Neutrophil (primary cell): ENCODE measurements at regions not wholly inside any gene's neighbourhood (a gene's known extent, or its start where the extent isn't known, plus 50 kb on each side); places are given as distances from the start of the nearest gene placed in this dataset.

Source experiments
- H3K27ac ChIP-seq: fragments of 200-600 bp; sonication (generic); 2 replicates; pipeline ENCODE4 v1.5.1; 2016; ENCODE audit warnings: mild to moderate bottlenecking, moderate library complexity
- H3K27me3 ChIP-seq: fragments of 200-600 bp; sonication (generic); 2 replicates; pipeline ENCODE4 v1.6.0; 2016; ENCODE audit warnings: mild to moderate bottlenecking
- H3K36me3 ChIP-seq: fragments of 200-600 bp; sonication (generic); 2 replicates; pipeline ENCODE4 v1.5.1; 2017
- H3K4me1 ChIP-seq, 2 experiments: fragments of 200-600 bp in 1 of 2; sonication (generic) in 1 of 2; 1 replicate in 1 of 2; 2 replicates in 1 of 2; pipeline versions ENCODE4 v1.5.1 to v1.6.1; 2013 to 2016; ENCODE audit warnings: low read depth in 1 of 2, low read length in 1 of 2, mild to moderate bottlenecking in 1 of 2, moderate library complexity in 1 of 2; ENCODE audit not compliant: control insufficient read depth in 1 of 2, insufficient read depth in 1 of 2
- H3K4me3 ChIP-seq, 2 experiments: fragments of 200-600 bp in 1 of 2; sonication (generic) in 1 of 2; 1 replicate in 1 of 2; 2 replicates in 1 of 2; pipeline ENCODE4 v1.5.1; 2013 to 2016; ENCODE audit warnings: low read depth in 1 of 2, low read length in 1 of 2, mild to moderate bottlenecking in 1 of 2, moderate library complexity in 1 of 2
- H3K9me3 ChIP-seq: fragments of 200-600 bp; sonication (generic); 2 replicates; pipeline ENCODE4 v1.5.1; 2016
- TF ChIP-seq, protein P1 (sequence below): fragments of 200-600 bp; sonication (generic); IDR thresholded peaks from 2 replicates; pipeline ENCODE4 v1.5.1; 2016; ENCODE audit warnings: antibody characterized with exemption

DNA sequence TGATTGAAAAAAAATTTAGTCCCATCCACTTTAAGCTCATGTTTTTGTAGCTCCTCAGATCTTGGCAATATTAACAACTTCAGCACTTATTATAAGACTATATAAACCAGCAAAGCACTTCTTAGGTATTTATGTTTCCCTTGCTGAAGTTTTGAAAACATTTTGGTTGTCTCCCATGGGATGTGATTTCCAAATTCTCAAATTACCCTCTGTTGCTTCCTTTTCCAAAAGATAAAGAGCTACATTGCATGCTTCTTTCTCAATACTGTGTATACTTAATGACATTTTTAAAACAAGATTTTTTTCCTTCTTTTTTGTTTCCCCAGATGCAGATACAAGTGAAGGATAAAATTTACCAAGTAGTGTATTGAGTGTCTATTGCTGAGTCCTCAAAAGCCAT is 567.1 kb downstream of the CSNK1G3 start:
- Histone ChIP-seq H3K4me1 (no peaks in the 10 kb centered on the region), H3K4me3 (no peak overlapping the region), H3K36me3 (no peaks in the 10 kb centered on the region), H3K27me3 (no peaks in the 10 kb centered on the region), H3K27ac (no peak overlapping the region), H3K9me3 (no peaks in the 10 kb centered on the region)
- TF ChIP-seq, protein P1, sequence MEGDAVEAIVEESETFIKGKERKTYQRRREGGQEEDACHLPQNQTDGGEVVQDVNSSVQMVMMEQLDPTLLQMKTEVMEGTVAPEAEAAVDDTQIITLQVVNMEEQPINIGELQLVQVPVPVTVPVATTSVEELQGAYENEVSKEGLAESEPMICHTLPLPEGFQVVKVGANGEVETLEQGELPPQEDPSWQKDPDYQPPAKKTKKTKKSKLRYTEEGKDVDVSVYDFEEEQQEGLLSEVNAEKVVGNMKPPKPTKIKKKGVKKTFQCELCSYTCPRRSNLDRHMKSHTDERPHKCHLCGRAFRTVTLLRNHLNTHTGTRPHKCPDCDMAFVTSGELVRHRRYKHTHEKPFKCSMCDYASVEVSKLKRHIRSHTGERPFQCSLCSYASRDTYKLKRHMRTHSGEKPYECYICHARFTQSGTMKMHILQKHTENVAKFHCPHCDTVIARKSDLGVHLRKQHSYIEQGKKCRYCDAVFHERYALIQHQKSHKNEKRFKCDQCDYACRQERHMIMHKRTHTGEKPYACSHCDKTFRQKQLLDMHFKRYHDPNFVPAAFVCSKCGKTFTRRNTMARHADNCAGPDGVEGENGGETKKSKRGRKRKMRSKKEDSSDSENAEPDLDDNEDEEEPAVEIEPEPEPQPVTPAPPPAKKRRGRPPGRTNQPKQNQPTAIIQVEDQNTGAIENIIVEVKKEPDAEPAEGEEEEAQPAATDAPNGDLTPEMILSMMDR = no peak

DNA sequence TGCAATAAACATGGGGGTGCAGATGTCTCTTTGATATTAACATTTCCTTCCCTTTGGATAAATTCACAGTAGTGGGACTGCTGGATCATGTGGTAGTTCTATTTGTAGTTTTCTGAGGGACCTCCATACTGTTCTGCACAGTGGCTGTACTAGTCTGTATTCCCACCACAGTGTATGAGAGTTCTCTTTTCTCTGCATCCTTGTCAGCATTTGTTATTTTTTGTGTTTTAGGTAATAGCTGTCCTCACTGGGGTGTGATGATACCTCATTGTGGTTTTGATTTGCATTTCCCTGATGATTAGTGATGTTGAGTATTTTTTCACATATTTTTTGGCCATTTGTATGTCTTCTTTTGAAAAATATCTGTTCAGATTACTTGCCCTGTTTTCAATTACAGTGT is 562.5 kb downstream of the CSNK1G3 start:
- Histone ChIP-seq H3K4me3 (no peak overlapping the region), H3K27me3 (no peaks in the 10 kb centered on the region), H3K36me3 (no peaks in the 10 kb centered on the region), H3K27ac (no peak overlapping the region), H3K9me3 (no peaks in the 10 kb centered on the region), H3K4me1 (no peaks in the 10 kb centered on the region)
- TF ChIP-seq, protein P1 = no peak

DNA sequence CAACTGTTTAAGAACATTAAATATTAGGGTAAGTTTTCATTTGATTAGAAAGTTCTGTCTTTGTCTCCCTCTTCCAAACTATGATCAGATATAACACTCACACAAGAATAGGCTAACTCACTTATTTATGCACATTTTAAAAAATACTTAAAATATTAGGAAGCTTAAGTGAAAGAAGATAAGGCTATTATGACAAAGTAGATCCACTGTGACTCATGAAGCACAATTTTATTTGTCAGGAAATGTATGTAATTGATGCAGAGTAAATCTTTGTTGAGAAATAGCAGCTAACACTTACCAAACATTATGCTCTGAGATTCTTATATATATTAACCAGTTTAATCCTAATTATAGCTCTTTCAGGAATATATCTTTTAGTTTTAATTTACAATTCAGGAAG is 560.6 kb downstream of the CSNK1G3 start:
- Histone ChIP-seq H3K4me3 (no peak overlapping the region), H3K36me3 (no peaks in the 10 kb centered on the region), H3K27ac (no peak overlapping the region), H3K27me3 (no peaks in the 10 kb centered on the region), H3K4me1 (no peaks in the 10 kb centered on the region), H3K9me3 (no peaks in the 10 kb centered on the region)
- TF ChIP-seq, protein P1 = no peak

DNA sequence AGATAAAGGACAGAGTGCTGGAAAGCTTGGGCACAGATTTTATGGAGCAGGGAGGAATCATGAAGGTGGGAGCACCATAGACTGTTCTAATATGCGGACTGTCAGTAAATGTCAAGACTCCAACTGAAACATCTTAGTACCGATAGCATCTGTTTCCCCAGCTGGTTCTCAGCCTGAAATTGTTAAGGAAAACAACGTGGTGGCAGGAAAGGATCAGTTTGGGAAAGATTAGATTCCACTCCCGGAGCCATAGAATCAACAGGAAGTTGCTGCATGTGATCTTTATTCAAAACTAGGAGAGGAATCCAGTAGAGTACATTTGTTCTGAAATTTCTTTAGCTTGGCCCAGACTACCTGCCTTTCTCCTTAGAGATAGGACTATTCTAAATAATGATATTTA is 559.1 kb downstream of the CSNK1G3 start:
- TF ChIP-seq, protein P1 = no peak
- Histone ChIP-seq H3K36me3 (no peaks in the 10 kb centered on the region), H3K4me3 (no peak overlapping the region), H3K27me3 (no peaks in the 10 kb centered on the region), H3K9me3 (no peaks in the 10 kb centered on the region), H3K4me1 (no peaks in the 10 kb centered on the region), H3K27ac (no peak overlapping the region)

DNA sequence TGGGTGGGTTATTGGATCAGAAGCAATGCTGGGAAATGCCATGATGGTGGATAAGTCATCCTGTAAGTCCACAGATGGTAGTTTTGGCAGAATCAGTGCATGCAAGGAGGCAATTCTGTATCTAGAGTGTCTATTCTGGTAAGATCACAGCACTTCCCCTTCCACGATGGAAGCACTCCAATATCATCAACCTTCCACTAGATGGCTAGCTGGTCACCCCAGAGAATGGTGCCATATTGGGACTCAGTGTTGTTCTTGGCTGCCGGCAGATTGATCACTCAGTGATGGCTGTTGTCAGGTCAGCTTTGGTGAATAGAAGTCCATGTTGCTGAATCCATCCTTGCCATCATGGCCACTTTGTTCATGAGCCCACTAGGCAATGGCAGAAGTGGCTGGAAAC is 553.5 kb downstream of the CSNK1G3 start:
- Histone ChIP-seq H3K4me1 (no peaks in the 10 kb centered on the region), H3K36me3 (no peaks in the 10 kb centered on the region), H3K27ac (no peak overlapping the region), H3K9me3 (no peaks in the 10 kb centered on the region), H3K27me3 (no peaks in the 10 kb centered on the region), H3K4me3 (no peak overlapping the region)
- TF ChIP-seq, protein P1 = no peak

DNA sequence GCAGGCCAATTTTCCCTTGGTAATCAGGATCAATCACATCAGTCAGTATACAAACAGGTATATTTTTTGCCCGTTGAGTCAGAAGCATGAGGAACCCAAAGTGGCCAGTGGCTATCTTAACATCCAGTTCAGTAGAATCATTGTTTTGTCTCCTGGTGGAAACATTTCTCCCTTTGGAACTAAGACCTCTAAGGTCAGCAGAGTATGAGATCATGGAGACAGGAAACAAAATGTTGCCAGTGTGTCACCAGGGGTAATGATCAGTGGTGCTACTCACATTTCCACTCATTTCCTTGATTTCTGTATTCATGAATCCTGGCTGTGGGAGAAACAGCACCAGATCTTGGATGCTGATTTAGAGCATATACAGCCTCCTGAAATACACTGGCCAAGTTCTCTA is 553.0 kb downstream of the CSNK1G3 start:
- TF ChIP-seq, protein P1 = no peak
- H3K27ac ChIP-seq = no peak overlapping the region

More for the DNA sequence above, 553.0 kb downstream of the CSNK1G3 start:
- Histone ChIP-seq H3K4me3 (no peak overlapping the region), H3K27me3 (no peaks in the 10 kb centered on the region), H3K36me3 (no peaks in the 10 kb centered on the region), H3K4me1 (no peaks in the 10 kb centered on the region), H3K9me3 (no peaks in the 10 kb centered on the region)
